ENCODE measurements at regions not wholly inside any gene's neighbourhood (a gene's known extent, or its start where the extent isn't known, plus 50 kb on each side); places are given as distances from the start of the nearest gene placed in this dataset.

DNA sequence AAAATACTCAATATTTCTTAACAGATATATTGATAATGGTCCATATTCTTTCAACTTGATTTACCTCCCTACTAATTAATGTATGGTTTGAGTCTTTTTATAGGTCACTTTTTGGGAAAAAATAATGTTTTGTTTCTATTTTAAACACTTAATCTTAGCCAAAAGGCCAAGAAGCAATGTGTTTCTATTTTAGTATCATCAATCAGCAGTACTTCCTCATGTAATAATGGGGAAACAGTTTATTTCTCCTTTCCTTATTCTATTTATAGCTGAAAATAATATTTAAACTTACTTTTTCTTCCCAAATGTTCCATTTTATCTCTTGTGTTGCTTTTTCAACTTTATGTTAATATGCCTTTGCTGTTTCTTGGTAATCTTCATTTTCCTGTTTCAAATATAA lies 295.1 kb downstream of the ALDH8A1 start:
- TF ChIP-seq, protein P1, sequence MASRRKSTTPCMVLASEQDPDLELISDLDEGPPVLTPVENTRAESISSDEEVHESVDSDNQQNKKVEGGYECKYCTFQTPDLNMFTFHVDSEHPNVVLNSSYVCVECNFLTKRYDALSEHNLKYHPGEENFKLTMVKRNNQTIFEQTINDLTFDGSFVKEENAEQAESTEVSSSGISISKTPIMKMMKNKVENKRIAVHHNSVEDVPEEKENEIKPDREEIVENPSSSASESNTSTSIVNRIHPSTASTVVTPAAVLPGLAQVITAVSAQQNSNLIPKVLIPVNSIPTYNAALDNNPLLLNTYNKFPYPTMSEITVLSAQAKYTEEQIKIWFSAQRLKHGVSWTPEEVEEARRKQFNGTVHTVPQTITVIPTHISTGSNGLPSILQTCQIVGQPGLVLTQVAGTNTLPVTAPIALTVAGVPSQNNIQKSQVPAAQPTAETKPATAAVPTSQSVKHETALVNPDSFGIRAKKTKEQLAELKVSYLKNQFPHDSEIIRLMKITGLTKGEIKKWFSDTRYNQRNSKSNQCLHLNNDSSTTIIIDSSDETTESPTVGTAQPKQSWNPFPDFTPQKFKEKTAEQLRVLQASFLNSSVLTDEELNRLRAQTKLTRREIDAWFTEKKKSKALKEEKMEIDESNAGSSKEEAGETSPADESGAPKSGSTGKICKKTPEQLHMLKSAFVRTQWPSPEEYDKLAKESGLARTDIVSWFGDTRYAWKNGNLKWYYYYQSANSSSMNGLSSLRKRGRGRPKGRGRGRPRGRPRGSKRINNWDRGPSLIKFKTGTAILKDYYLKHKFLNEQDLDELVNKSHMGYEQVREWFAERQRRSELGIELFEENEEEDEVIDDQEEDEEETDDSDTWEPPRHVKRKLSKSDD (conservative IDR thresholded peaks at IDR 0.05; ENCODE audit: low read length): no peak
- TF ChIP-seq NRF1 (conservative IDR thresholded peaks at IDR 0.05 in 1 of 2, IDR thresholded peaks at IDR 0.05 in 1 of 2) (no peak), CTCF (IDR thresholded peaks at IDR 0.05 in 2 of 3, conservative IDR thresholded peaks at IDR 0.05 in 1 of 3; ENCODE audit: insufficient read depth in 2 of 3, low read depth in 1 of 3, low read length in 3 of 3) (no peak), MAX (CRISPR knock-in tag; IDR thresholded peaks at IDR 0.05) (no peak)
